Ovary (tissue), 7 donors: ENCODE measurements at regions not wholly inside any gene's neighbourhood (a gene's known extent, or its start where the extent isn't known, plus 50 kb on each side); places are given as distances from the start of the nearest gene placed in this dataset.

ENCODE experiments used
- DNase-seq, 5 donors: peaks; one replicate each; pipeline ENCODE4 v3.0.0-alpha.2; 2019 to 2020
- H3K27ac ChIP-seq, 2 donors: fragments of 200-600 bp; one replicate each; pipeline versions ENCODE4 v1.5.1 to v1.8.0; 2019 to 2022
- H3K27me3 ChIP-seq: fragments of 200-600 bp; one replicate; pipeline ENCODE4 v1.8.0; 2022
- H3K36me3 ChIP-seq: fragments of 200-600 bp; sonication (generic); one replicate; pipeline ENCODE4 v1.5.1; 2019
- H3K4me1 ChIP-seq: one replicate; pipeline ENCODE4 v1.8.1; 2013; ENCODE audit warnings: mild to moderate bottlenecking, moderate library complexity; ENCODE audit not compliant: insufficient read depth
- H3K4me3 ChIP-seq: fragments of 200-600 bp; sonication (generic); one replicate; pipeline ENCODE4 v1.5.1; 2017
- H3K9me3 ChIP-seq, 2 donors: fragments of 200-600 bp in 1 of 2; sonication (generic) in 1 of 2; one replicate each; pipeline versions ENCODE4 v1.5.1 to v1.8.1; 2013 to 2019; ENCODE audit warnings: mild to moderate bottlenecking in 1 of 2, moderate library complexity in 1 of 2
- EP300 ChIP-seq: sonication (generic); formaldehyde crosslinking; IDR thresholded peaks from one replicate; pipeline ENCODE4 v1.6.1; 2017; ENCODE audit warnings: antibody characterized with exemption
- POLR2A ChIP-seq: fragments of 450-650 bp; IDR thresholded peaks from one replicate; pipeline ENCODE4 v1.6.1; 2017; ENCODE audit warnings: antibody characterized with exemption, mild to moderate bottlenecking, moderate library complexity
- WGBS, 3 donors: extraction: QIAGEN DNeasy Blood & Tissue Kit in 1 of 3; methylation state at CpG; one replicate each; pipeline versions ENCODE4 v1.1.5 to v1.1.7; 2013 to 2017; 5-methylcytosine and 5-hydroxymethylcytosine counted together
- intact Hi-C, 4 donors: fragments of 100-400 bp; cut with DNase I; formaldehyde crosslinking; loops; one replicate each; pipeline versions ENCODE4 v1.11.0 to v1.15.1; 2022 to 2023
- TF ChIP-seq, protein P1 (sequence below), 3 donors: fragments of 450-650 bp in 2 of 3; fragments of 200-600 bp in 1 of 3; IDR thresholded peaks; one replicate each; pipeline versions ENCODE4 v1.5.1 to v1.8.0; 2016 to 2022; ENCODE audit warnings: antibody characterized with exemption in 3 of 3, mild to moderate bottlenecking in 1 of 3
- donor health status: DM: no; HTN: no; CAD: no; lungs with moderate emphysema.
- donor health status: DM: no; HTN: no; CAD: no.
- donor health status: Bipolar disorder and iron deficiency.
- donor health status: DM: no; HTN: no; CAD: no.
- donor health status: DM: yes; HTN: yes; CAD: no.

- no peak for TF ChIP-seq POLR2A
- TF ChIP-seq, protein P1, sequence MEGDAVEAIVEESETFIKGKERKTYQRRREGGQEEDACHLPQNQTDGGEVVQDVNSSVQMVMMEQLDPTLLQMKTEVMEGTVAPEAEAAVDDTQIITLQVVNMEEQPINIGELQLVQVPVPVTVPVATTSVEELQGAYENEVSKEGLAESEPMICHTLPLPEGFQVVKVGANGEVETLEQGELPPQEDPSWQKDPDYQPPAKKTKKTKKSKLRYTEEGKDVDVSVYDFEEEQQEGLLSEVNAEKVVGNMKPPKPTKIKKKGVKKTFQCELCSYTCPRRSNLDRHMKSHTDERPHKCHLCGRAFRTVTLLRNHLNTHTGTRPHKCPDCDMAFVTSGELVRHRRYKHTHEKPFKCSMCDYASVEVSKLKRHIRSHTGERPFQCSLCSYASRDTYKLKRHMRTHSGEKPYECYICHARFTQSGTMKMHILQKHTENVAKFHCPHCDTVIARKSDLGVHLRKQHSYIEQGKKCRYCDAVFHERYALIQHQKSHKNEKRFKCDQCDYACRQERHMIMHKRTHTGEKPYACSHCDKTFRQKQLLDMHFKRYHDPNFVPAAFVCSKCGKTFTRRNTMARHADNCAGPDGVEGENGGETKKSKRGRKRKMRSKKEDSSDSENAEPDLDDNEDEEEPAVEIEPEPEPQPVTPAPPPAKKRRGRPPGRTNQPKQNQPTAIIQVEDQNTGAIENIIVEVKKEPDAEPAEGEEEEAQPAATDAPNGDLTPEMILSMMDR (IDR thresholded peaks at IDR 0.05) = no peak
- TF ChIP-seq EP300 = no peak
These were observed 821.5 kb downstream of the EFNA5 start for GRCh38 chr5:106849266-106849665.

DNA sequence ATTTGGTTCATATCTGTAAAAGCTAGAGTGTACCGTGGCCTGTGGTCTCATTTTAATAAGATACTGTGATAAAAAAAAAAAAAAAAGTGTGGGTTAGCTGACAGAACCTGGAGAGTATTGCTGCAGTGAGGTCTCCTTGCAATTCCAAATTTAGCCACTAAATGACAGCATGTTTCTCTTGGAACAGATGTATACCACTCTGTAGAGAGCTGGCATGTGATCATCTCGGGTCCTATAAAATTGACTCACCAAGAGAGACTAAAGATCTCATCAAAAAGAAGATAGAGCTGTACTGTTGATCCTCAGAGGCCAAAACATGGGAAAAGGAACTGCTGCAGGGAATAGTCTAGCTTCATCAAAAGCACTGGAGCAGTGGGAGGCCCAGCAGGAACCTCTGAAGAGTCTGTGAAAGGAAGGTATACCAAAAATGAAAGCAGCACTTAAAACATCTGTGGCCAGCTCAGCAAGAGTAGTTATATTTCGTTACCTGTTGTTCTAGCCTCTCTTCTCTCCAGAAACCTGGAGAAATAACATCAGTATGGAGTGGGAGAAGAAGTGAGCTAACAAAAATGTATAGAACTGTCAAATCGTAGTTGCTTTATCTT is 826.8 kb downstream of the EFNA5 start:
- Histone ChIP-seq H3K4me3 (no peak overlapping the region), H3K9me3 (no peaks in the 10 kb centered on the region), H3K27me3 (no peaks in the 10 kb centered on the region), H3K27ac (no peak overlapping the region), H3K36me3 (no peaks in the 10 kb centered on the region), H3K4me1 (no peaks in the 10 kb centered on the region)
- 86 to 93% (median 90%) methylated on average over 4 of the region's 4 CpGs for WGBS, 3 donors
- TF ChIP-seq EP300 (no peak), POLR2A (no peak)
- TF ChIP-seq, protein P1 (IDR thresholded peaks at IDR 0.05) = no peak
- no peak for DNase-seq
- intact Hi-C loops = no loop called here

More at GRCh38 chr5:106849266-106849665, 821.5 kb downstream of the EFNA5 start:
- 10 to 47% (median 16%) methylated on average over 3 of the region's 3 CpGs for WGBS, 3 donors
- Histone ChIP-seq H3K4me1 (no peaks in the 10 kb centered on the region), H3K36me3 (no peaks in the 10 kb centered on the region), H3K27me3 (no peaks in the 10 kb centered on the region), H3K9me3 (no peaks in the 10 kb centered on the region), H3K27ac (no peak overlapping the region), H3K4me3 (no peak overlapping the region)
- intact Hi-C loops = no loop called here
- DNase-seq = no peak

DNA sequence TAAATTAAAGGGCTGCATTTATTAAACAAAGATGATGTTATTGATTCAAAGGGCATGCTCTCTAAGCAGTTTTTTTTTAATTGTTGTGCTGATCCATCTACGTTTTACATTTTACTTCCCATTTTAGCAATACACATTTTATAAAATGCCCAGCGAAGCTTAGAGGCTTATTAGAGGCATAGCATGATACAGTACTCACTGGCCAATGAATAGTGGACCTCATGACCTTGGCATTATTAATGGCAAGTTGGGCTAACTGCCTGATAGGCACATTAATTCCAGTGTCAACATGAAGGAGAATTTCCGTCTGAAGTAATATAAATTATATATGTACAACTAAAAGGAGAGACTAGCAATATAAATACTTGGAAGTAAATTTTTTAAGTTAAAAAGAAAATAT is 837.2 kb downstream of the EFNA5 start:
- H3K27me3 ChIP-seq = no peaks in the 10 kb centered on the region
- H3K4me3 ChIP-seq = no peak overlapping the region
- intact Hi-C loops = no loop called here
- no peaks in the 10 kb centered on the region for H3K9me3 ChIP-seq
- no peaks in the 10 kb centered on the region for H3K36me3 ChIP-seq
- no peak for DNase-seq
- H3K4me1 ChIP-seq = no peaks in the 10 kb centered on the region
- TF ChIP-seq POLR2A = no peak
- TF ChIP-seq, protein P1 (IDR thresholded peaks at IDR 0.05) = no peak
- no peak for TF ChIP-seq EP300
- no peak overlapping the region for H3K27ac ChIP-seq
- WGBS, 3 donors = 50 to 60% (median 59%) methylated on average over 3 of the region's 3 CpGs

DNA sequence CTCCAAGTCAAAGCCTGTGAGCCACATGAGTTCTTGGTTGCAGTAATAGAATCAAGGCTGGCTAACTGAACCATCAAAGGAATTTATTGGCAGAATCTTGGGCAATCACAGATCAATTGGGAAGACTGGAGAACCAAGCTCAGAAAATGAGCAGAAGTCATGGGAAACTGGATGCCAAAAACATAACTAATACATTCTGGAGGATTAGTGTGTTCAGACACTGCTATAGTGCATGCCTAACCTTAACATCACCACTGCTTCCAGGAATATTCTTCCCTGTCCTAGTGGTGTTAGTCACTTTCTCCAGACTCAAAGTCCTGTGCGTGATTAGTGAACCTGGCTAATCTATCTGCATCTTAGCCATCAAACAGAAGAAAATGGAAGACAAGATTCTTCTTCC is 843.7 kb downstream of the EFNA5 start:
- H3K27me3 ChIP-seq = no peaks in the 10 kb centered on the region
- no peak overlapping the region for H3K27ac ChIP-seq
- H3K9me3 ChIP-seq = no peaks in the 10 kb centered on the region
- no peaks in the 10 kb centered on the region for H3K36me3 ChIP-seq
- TF ChIP-seq POLR2A (no peak), EP300 (no peak)
- TF ChIP-seq, protein P1 (IDR thresholded peaks at IDR 0.05) = no peak
- WGBS, 3 donors = 93 to 97% (median 95%) methylated on average over 1 of the region's 1 CpG
- intact Hi-C loops = no loop called here
- DNase-seq = no peak
- H3K4me3 ChIP-seq = no peak overlapping the region
- no peaks in the 10 kb centered on the region for H3K4me1 ChIP-seq
